Uterus (tissue), 2 donors: ENCODE measurements at regions not wholly inside any gene's neighbourhood (a gene's known extent, or its start where the extent isn't known, plus 50 kb on each side); places are given as distances from the start of the nearest gene placed in this dataset.

ENCODE experiments used
- POLR2A ChIP-seq, 2 donors: fragments of 450-650 bp; IDR thresholded peaks; one replicate each; pipeline ENCODE4 v1.6.1; 2016; ENCODE audit warnings: antibody characterized with exemption in 2 of 2, mild to moderate bottlenecking in 1 of 2, moderate library complexity in 1 of 2
- TF ChIP-seq, protein P1 (sequence below), 4 experiments: fragments of 200-600 bp in 2 of 4; fragments of 450-650 bp in 2 of 4; sonication (generic) in 2 of 4; IDR thresholded peaks; one replicate each; pipeline ENCODE4 v1.5.1; 2016 to 2019; ENCODE audit warnings: antibody characterized with exemption in 4 of 4, mild to moderate bottlenecking in 2 of 4, moderate library complexity in 1 of 4

GRCh38 chr13:61797397-61797796 lies 381.7 kb upstream of the PCDH20 start:
- TF ChIP-seq POLR2A (IDR thresholded peaks at IDR 0.05): no peak
- TF ChIP-seq, protein P1, sequence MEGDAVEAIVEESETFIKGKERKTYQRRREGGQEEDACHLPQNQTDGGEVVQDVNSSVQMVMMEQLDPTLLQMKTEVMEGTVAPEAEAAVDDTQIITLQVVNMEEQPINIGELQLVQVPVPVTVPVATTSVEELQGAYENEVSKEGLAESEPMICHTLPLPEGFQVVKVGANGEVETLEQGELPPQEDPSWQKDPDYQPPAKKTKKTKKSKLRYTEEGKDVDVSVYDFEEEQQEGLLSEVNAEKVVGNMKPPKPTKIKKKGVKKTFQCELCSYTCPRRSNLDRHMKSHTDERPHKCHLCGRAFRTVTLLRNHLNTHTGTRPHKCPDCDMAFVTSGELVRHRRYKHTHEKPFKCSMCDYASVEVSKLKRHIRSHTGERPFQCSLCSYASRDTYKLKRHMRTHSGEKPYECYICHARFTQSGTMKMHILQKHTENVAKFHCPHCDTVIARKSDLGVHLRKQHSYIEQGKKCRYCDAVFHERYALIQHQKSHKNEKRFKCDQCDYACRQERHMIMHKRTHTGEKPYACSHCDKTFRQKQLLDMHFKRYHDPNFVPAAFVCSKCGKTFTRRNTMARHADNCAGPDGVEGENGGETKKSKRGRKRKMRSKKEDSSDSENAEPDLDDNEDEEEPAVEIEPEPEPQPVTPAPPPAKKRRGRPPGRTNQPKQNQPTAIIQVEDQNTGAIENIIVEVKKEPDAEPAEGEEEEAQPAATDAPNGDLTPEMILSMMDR (IDR thresholded peaks at IDR 0.05): no peak
